Muscle layer of duodenum (tissue), 2 donors: ENCODE measurements at regions not wholly inside any gene's neighbourhood (a gene's known extent, or its start where the extent isn't known, plus 50 kb on each side); places are given as distances from the start of the nearest gene placed in this dataset.

Experiments
- H3K27ac ChIP-seq: one replicate; pipeline ENCODE4 v1.7.0; 2013; ENCODE audit warnings: mild to moderate bottlenecking, low read length
- H3K27me3 ChIP-seq: one replicate; pipeline ENCODE4 v1.7.0; 2013; ENCODE audit warnings: low read depth, mild to moderate bottlenecking, control low read depth, low read length
- H3K36me3 ChIP-seq, 2 donors: one replicate each; pipeline ENCODE4 v1.7.0; 2013; ENCODE audit warnings: low read length in 2 of 2, control low read depth in 1 of 2, mild to moderate bottlenecking in 1 of 2; ENCODE audit not compliant: insufficient read depth in 2 of 2, control insufficient read depth in 1 of 2
- H3K4me1 ChIP-seq, 2 donors: one replicate each; pipeline ENCODE4 v1.7.0; 2013; ENCODE audit warnings: low read length in 2 of 2, mild to moderate bottlenecking in 2 of 2, control low read depth in 1 of 2, moderate library complexity in 1 of 2; ENCODE audit not compliant: insufficient read depth in 2 of 2, control insufficient read depth in 1 of 2
- H3K4me3 ChIP-seq, 2 donors: one replicate each; pipeline ENCODE4 v1.7.0; 2013; ENCODE audit warnings: low read length in 2 of 2, low read depth in 1 of 2, mild to moderate bottlenecking in 1 of 2
- H3K9me3 ChIP-seq, 2 donors: one replicate each; pipeline ENCODE4 v1.7.0; 2013; ENCODE audit warnings: low read length in 2 of 2, control low read depth in 1 of 2, mild to moderate bottlenecking in 1 of 2; ENCODE audit not compliant: control insufficient read depth in 1 of 2
- donor health status: healthy.

DNA sequence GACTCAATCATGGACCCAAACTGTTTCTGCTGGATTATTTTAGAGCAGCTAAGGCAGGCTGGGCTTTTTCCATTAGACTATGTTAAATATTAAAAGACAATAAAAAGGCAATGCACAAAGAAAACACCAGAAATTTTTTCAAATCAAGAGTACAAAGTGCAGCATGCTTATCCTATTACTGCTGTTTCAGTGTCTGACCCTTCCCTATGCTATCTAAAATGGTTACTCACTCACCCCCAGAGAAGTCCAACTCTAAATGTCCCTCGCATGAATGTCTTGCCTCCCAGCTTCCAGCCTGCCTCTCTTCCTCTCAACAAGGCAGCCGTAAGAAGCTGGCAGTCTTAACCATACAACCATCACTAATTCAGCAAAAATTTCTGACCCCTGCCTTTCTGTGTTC, 108.7 kb upstream of the SYT6 start:
- Histone ChIP-seq H3K9me3 (no peaks in the 10 kb centered on the region), H3K36me3 (no peaks in the 10 kb centered on the region), H3K4me1 (no peaks in the 10 kb centered on the region), H3K4me3 (no peak overlapping the region), H3K27me3 (no peaks in the 10 kb centered on the region), H3K27ac (no peak overlapping the region)

DNA sequence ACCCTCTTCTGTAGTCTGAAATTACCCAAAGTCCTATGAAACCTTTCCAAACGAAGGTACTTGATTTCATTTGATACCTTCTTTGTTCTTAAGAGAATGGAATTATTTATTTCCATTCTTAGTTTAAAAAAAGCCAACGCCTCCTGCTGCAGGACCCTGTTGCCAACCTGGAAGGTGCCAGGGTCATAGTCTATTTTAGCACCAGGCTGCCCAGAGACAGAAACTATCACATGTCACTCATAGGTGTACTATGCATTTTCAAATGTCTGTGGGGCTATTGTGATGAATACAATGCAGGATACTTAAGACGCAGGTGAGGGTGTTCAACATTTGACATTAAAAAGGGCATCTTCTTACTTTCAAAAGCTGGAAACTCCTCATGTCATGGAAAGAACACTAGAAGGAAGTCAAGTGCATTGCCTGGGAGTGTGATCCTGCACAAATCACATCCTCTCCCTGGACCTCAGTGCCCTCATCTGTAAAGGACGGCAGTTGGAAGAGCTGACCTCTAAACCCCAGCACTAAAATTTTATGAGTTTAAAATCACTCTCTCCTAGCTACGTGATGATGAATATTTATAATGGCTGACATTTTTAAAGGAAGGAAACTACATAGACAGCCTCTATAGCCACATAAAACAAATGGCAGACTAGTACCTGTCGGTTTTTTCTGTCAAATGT, 107.3 kb upstream of the SYT6 start:
- Histone ChIP-seq H3K27ac (no peak overlapping the region), H3K4me3 (no peak overlapping the region), H3K4me1 (no peaks in the 10 kb centered on the region), H3K27me3 (no peaks in the 10 kb centered on the region), H3K36me3 (no peaks in the 10 kb centered on the region), H3K9me3 (no peaks in the 10 kb centered on the region)

DNA sequence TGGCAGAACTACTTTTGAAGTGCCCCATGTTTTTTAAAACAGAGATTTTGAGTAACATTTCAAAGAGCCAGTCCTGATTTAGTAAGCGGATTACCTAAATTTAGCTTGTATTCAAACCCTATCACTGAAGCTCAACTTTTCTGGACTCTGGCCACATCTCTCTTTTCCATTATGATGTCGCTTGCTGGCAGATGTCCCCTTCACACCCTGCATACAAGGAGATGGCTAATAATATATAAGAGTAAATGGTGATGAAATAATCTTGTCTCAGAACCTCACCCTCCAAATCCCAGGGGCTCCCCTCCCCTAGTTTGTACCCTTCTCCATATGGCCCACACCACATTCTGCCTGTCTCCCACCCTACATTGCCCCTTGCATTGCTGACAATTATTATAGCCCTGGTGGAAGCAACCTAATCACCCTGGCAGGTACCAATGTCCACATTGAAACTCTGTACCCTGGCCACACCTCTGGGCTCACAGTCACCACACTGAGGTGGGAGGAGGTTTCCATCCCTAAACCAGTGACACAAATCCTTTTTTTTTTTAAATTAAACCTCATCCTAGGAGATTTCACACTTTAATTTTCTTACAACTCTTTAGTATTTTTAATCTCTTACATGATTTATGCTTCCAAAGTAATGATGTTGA, 106.0 kb upstream of the SYT6 start:
- H3K27me3 ChIP-seq: no peaks in the 10 kb centered on the region
- H3K4me1 ChIP-seq: no peaks in the 10 kb centered on the region
- no peak overlapping the region for H3K4me3 ChIP-seq
- no peak overlapping the region for H3K27ac ChIP-seq
- H3K9me3 ChIP-seq: peaks cover 0 to 3% of the 10 kb centered on the region in 2 donors
- no peaks in the 10 kb centered on the region for H3K36me3 ChIP-seq

DNA sequence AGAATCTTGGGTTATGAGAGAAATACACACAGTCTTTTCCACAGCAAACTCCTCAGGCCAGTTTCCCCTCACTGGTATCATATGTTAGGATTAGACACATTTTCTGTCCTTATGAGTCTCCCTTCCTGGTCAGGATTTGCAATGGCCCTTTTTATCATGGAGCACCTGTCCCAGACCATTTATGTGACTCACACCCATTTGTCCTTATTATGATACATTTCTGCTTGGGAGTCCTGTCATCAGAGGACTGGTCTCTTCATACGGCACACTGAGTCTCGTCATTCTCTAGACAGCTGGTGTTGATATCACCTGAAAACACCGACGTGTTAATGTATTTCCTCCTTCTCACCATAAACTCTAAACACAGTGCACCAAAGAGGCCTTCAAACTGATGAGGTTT, 105.0 kb upstream of the SYT6 start:
- H3K27me3 ChIP-seq: no peaks in the 10 kb centered on the region
- H3K36me3 ChIP-seq: no peaks in the 10 kb centered on the region
- no peak overlapping the region for H3K27ac ChIP-seq
- no peaks in the 10 kb centered on the region for H3K4me1 ChIP-seq
- H3K9me3 ChIP-seq: peaks cover 0 to 3% of the 10 kb centered on the region in 2 donors
- H3K4me3 ChIP-seq: no peak overlapping the region

DNA sequence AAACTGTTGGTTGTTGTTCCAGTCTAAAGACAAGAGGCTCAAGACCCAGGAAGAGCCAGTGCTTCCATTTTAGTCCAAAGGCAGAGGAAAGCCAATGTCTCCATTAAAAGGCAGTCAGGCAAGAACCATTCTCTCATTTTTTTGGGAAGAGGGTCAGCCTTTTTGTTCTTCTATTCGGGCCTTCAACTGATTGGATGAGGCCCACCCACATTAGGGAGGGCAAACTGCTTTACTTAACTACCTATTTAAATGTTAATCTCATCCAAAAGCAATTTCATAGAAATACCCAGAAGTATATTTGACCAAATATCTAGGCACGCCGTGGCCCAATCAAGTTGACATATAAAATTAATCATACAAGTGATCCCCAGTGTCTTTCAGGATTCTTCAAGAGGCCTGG, 104.4 kb upstream of the SYT6 start:
- H3K9me3 ChIP-seq: peaks cover 0 to 3% of the 10 kb centered on the region in 2 donors
- no peak overlapping the region for H3K27ac ChIP-seq
- no peaks in the 10 kb centered on the region for H3K4me1 ChIP-seq
- H3K36me3 ChIP-seq: no peaks in the 10 kb centered on the region
- H3K27me3 ChIP-seq: no peaks in the 10 kb centered on the region
- H3K4me3 ChIP-seq: no peak overlapping the region

DNA sequence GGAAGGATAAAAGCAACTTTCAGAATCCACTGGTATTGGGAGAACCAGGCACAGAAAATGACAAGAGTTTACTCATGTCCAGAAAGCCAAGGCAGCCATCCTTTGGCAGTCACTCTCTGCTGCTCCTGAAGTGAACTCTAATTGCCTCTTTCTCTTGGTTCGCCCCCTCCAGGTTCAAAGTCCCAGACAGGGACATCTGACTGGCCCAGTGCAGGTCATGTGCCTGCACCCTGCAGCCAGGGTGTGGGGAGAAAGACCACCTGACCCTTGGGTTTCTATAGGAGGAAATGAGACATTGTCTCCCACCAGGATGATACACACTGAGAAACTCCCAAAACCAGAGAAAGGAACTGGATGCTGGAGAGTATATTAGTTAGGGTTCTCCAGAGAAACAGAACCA, 103.9 kb upstream of the SYT6 start:
- peaks cover 0 to 3% of the 10 kb centered on the region in 2 donors for H3K9me3 ChIP-seq
- H3K36me3 ChIP-seq: no peaks in the 10 kb centered on the region
- no peaks in the 10 kb centered on the region for H3K27me3 ChIP-seq
- H3K27ac ChIP-seq: no peak overlapping the region
- H3K4me1 ChIP-seq: no peaks in the 10 kb centered on the region
- H3K4me3 ChIP-seq: no peak overlapping the region

DNA sequence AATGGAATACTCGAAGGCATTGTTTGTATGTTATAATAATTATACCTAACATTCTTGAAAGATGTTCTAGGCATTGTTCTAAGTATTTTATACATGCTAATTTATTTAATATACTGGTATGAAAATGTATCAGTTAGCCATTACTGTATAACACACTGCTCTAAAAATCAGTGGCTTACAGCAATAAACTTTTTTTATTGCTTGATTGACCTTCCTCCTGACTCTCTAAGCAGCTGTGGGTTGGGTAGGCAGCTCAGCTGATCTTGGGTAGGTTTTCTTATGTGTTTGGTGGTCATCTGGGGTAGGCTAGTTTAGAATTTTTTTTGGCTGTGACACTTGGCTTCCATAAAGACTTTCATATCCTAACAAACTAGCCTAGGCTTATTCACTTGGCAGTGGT, 100.2 kb upstream of the SYT6 start:
- Histone ChIP-seq H3K4me1 (no peaks in the 10 kb centered on the region), H3K9me3 (peaks cover 0 to 3% of the 10 kb centered on the region in 2 donors), H3K27ac (no peak overlapping the region), H3K27me3 (no peaks in the 10 kb centered on the region), H3K36me3 (no peaks in the 10 kb centered on the region), H3K4me3 (no peak overlapping the region)

DNA sequence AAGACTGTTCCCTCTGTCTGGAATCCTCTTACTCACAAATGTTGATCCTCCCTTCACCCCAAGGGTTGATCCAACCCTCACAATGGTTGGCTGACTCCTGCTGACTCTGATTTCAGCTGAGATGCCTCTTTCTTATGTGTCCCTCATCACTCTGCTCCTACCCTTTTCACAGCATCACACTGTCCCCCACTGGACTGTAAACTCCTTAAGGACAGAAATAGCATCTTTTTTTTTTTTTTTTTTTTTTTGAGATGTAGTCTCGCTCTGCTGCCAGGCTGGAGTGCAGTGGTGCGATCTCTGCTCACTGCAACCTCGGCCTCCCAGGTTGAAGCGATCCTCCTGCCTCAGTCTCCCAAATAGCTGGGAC, 97.9 kb upstream of the SYT6 start:
- Histone ChIP-seq H3K27ac (no peak overlapping the region), H3K36me3 (no peaks in the 10 kb centered on the region), H3K27me3 (no peaks in the 10 kb centered on the region), H3K4me1 (no peaks in the 10 kb centered on the region), H3K4me3 (no peak overlapping the region), H3K9me3 (peaks cover 0 to 3% of the 10 kb centered on the region in 2 donors)

DNA sequence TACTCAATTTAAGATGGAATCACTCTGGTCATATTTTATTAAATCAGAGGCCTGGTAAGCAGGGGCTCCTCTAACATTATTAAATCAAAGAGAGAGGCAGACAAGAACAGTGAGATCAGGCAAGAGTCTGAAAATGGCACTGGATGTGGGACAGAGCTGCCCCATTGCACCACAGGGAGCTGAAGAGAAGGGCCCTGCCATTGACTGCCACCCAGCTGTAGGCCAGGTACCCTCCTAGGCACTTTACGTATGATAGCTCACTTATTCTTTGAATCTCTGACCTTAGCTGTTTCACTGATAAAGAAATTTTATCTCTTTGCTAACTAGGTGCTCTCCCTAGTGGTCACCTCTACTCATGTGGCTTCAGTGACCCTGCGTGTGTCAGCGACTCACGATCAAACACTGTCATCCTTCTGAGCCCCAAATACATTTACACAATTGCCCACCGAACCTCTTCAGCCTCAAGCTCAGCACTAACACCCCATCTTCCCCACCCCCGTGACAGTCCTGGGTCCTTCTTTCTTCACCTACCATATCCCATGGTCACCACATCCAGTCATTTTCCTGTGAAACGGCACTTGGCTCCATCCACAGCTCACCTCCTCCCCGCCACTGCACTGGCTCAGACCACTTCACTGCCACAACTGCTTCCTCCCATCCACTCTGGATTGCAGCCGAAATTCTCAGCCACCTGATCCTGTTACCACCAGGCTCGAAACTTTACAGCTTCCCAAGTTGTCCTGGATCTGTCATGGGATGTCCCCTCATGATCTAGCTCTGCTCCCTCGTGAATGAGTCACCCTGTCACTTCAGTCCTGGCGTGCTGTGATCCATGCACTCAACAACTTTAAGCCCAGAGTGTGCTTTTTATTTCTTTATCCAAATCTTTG, 97.3 kb upstream of the SYT6 start:
- Histone ChIP-seq H3K4me1 (no peaks in the 10 kb centered on the region), H3K27ac (no peak overlapping the region), H3K36me3 (no peaks in the 10 kb centered on the region), H3K4me3 (no peak overlapping the region), H3K9me3 (peaks cover 0 to 3% of the 10 kb centered on the region in 2 donors), H3K27me3 (no peaks in the 10 kb centered on the region)

DNA sequence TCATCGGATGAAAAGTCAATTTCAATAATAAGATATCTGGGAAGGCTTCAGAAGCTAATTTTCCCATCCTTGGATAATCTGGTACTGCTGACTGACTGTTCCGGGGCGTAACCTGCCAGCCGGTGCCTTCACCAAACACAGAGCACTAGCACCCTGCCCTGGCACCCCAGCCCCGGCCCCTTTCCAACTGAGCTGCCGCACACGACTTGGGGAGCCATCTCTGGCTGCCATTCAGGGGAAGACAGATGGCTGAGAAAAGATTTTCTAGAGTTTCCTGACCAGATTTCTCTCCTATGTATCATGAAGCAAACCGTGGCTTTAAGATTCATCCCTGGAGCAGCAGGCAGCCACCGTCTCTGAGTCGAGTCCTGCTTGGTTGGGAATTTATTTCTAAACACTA, 96.0 kb upstream of the SYT6 start:
- Histone ChIP-seq H3K4me1 (no peaks in the 10 kb centered on the region), H3K4me3 (no peak overlapping the region), H3K27ac (no peak overlapping the region), H3K27me3 (no peaks in the 10 kb centered on the region), H3K9me3 (no peaks in the 10 kb centered on the region), H3K36me3 (no peaks in the 10 kb centered on the region)

DNA sequence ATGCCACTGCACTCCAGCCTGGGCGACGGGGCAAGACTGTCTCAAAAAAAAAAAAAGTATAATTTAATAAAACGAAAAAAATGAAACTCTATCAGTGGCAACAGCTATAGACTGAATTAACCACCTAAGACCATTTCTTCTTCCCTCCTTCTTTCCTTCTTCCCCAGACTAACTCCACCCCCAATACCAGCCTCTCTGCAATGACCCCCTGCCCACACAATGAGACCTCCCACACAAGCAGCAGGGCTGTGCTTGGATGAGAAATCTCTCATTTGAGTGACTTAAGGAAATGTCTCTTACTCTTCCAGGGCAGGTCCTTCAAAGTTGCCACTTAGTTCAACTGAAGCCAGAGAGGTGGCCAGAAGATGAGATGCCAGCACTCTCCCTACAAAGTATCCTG, 94.5 kb upstream of the SYT6 start:
- H3K4me1 ChIP-seq: no peaks in the 10 kb centered on the region
- H3K4me3 ChIP-seq: no peak overlapping the region
- H3K9me3 ChIP-seq: no peaks in the 10 kb centered on the region
- H3K27me3 ChIP-seq: no peaks in the 10 kb centered on the region
- H3K36me3 ChIP-seq: no peaks in the 10 kb centered on the region
- H3K27ac ChIP-seq: no peak overlapping the region
